Natural killer cell (primary cell): ENCODE measurements at regions not wholly inside any gene's neighbourhood (a gene's known extent, or its start where the extent isn't known, plus 50 kb on each side); places are given as distances from the start of the nearest gene placed in this dataset.

Source experiments
- ATAC-seq, 3 donors: fragments of 150-1000 bp in 2 of 3; fragments of 200-7000 bp in 1 of 3; cut with Tn5 transposase; 1 replicate in 1 of 3; 2 replicates in 2 of 3; pipeline ENCODE4 v1.10.0; 2021; ENCODE audit warnings: mild to moderate bottlenecking in 2 of 3, moderate library complexity in 2 of 3
- DNase-seq, 2 donors: peaks; one replicate each; pipeline versions ENCODE4 v3.0.0 to v3.0.0-alpha.2; 2013 to 2021; ENCODE audit warnings: mixed read lengths in 1 of 2
- H3K27ac ChIP-seq: one replicate; pipeline ENCODE4 v1.5.1; 2013; ENCODE audit warnings: mild to moderate bottlenecking, low read length
- H3K27me3 ChIP-seq: one replicate; pipeline ENCODE4 v1.6.1; 2013; ENCODE audit warnings: low read length; ENCODE audit not compliant: control insufficient read depth, insufficient read depth
- H3K36me3 ChIP-seq: one replicate; pipeline ENCODE4 v1.6.1; 2013; ENCODE audit warnings: low read length; ENCODE audit not compliant: control insufficient read depth, insufficient read depth
- H3K4me1 ChIP-seq: one replicate; pipeline ENCODE4 v1.6.1; 2013; ENCODE audit warnings: low read length; ENCODE audit not compliant: control insufficient read depth, insufficient read depth
- H3K4me3 ChIP-seq: one replicate; pipeline ENCODE4 v1.5.1; 2013; ENCODE audit warnings: low read length
- H3K9me3 ChIP-seq: one replicate; pipeline ENCODE4 v1.6.1; 2013; ENCODE audit warnings: low read length; ENCODE audit not compliant: control insufficient read depth, insufficient read depth
- H3K27ac Mint-ChIP-seq, 2 donors: one replicate each; pipeline ENCODE4 v1.8.0; 2022; ENCODE audit warnings: mild to moderate bottlenecking in 2 of 2, mixed read lengths in 2 of 2, moderate library complexity in 1 of 2
- H3K27me3 Mint-ChIP-seq, 2 donors: one replicate each; pipeline ENCODE4 v1.8.0; 2022; ENCODE audit warnings: low read depth in 2 of 2, mixed read lengths in 2 of 2
- H3K36me3 Mint-ChIP-seq: one replicate; pipeline ENCODE4 v1.8.0; 2022; ENCODE audit warnings: mixed read lengths
- H3K4me1 Mint-ChIP-seq, 2 donors: one replicate each; pipeline ENCODE4 v1.8.0; 2022; ENCODE audit warnings: mixed read lengths in 2 of 2
- H3K4me3 Mint-ChIP-seq: one replicate; pipeline ENCODE4 v1.8.0; 2022; ENCODE audit warnings: mild to moderate bottlenecking, moderate library complexity, mixed read lengths
- H3K9me3 Mint-ChIP-seq, 2 donors: one replicate each; pipeline ENCODE4 v1.8.0; 2022; ENCODE audit warnings: mixed read lengths in 2 of 2
- WGBS: methylation state at CpG from one replicate; pipeline ENCODE4 v1.1.7; 2013; ENCODE audit warnings: missing lambda C conversion rate; ENCODE audit not compliant: insufficient coverage; 5-methylcytosine and 5-hydroxymethylcytosine counted together
- intact Hi-C: fragments of 100-400 bp; cut with micrococcal nuclease; formaldehyde crosslinking; loops from one replicate; pipeline ENCODE4 v1.14.2; 2022
- TF ChIP-seq, protein P1 (sequence below): fragments of 200-600 bp; IDR thresholded peaks from one replicate; pipeline ENCODE4 v1.8.0; 2022; ENCODE audit warnings: antibody characterized with exemption

DNA sequence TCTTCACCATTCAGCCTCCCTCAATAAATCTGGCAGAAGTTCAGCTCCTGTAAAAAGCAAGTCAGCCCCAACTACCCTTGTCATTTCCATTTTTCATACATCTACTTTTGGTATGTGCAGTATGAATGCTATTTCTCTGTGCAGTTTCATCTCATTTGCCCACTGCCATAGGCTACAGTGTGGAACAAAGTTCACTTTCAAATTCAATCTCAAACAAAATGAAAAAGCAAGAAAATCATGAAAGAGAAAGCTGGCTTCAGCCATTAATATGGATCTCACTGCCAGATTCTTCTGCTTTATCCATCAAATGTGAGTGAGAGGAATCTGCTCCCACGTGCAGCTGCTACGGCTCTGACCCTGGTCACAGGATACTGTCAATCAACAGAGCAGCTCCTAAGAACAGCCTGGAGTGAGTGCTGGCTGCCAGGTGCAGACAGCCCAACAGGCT lies 494.2 kb downstream of the ZNF608 start:
- no peak for DNase-seq
- no peak overlapping the region for H3K27ac Mint-ChIP-seq
- peaks cover 10% of the 10 kb centered on the region for H3K36me3 Mint-ChIP-seq
- intact Hi-C loops: no loop called here
- no peaks in the 10 kb centered on the region for H3K9me3 ChIP-seq
- no peak overlapping the region for H3K4me3 ChIP-seq
- H3K4me1 Mint-ChIP-seq: no peaks in the 10 kb centered on the region
- TF ChIP-seq, protein P1, sequence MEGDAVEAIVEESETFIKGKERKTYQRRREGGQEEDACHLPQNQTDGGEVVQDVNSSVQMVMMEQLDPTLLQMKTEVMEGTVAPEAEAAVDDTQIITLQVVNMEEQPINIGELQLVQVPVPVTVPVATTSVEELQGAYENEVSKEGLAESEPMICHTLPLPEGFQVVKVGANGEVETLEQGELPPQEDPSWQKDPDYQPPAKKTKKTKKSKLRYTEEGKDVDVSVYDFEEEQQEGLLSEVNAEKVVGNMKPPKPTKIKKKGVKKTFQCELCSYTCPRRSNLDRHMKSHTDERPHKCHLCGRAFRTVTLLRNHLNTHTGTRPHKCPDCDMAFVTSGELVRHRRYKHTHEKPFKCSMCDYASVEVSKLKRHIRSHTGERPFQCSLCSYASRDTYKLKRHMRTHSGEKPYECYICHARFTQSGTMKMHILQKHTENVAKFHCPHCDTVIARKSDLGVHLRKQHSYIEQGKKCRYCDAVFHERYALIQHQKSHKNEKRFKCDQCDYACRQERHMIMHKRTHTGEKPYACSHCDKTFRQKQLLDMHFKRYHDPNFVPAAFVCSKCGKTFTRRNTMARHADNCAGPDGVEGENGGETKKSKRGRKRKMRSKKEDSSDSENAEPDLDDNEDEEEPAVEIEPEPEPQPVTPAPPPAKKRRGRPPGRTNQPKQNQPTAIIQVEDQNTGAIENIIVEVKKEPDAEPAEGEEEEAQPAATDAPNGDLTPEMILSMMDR: no peak
- no peaks in the 10 kb centered on the region for H3K4me1 ChIP-seq
- H3K27me3 ChIP-seq: no peaks in the 10 kb centered on the region
- ATAC-seq: no peak
- WGBS: 76% methylated on average over 2 of the region's 2 CpGs
- no peak overlapping the region for H3K27ac ChIP-seq
- no peaks in the 10 kb centered on the region for H3K27me3 Mint-ChIP-seq
- H3K36me3 ChIP-seq: no peaks in the 10 kb centered on the region
- peaks cover 2 to 10% of the 10 kb centered on the region in 2 donors for H3K9me3 Mint-ChIP-seq
- H3K4me3 Mint-ChIP-seq: no peak overlapping the region

DNA sequence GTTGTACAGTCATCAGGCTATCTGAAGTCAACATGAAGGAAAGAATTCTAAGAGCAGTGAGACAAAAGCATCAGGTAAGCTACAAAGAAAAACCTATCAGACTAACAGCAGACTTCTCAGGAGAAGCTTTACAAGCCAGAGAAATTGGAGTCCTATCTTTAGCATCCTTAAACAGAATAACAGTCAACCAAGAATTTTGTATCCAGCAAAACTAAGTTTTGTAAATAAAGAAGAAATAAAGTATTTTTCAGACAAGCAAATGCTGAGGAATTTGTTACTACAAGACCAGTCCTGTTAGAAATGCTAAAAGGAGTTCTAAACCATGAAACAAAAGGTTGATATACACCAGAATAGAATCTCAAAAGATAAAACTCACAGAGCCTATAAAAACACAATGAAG lies 501.2 kb downstream of the ZNF608 start:
- H3K4me3 ChIP-seq: no peak overlapping the region
- H3K9me3 Mint-ChIP-seq: peaks cover 10 to 11% of the 10 kb centered on the region in 2 donors
- no peak overlapping the region for H3K27ac Mint-ChIP-seq
- no peak for ATAC-seq
- no peaks in the 10 kb centered on the region for H3K4me1 ChIP-seq
- DNase-seq: no peak
- H3K4me1 Mint-ChIP-seq: no peaks in the 10 kb centered on the region
- H3K36me3 Mint-ChIP-seq: peaks cover 9% of the 10 kb centered on the region
- H3K27me3 Mint-ChIP-seq: no peaks in the 10 kb centered on the region
- H3K4me3 Mint-ChIP-seq: no peak overlapping the region
- TF ChIP-seq, protein P1: no peak
- no peaks in the 10 kb centered on the region for H3K27me3 ChIP-seq
- no peak overlapping the region for H3K27ac ChIP-seq
- peaks cover 12% of the 10 kb centered on the region for H3K9me3 ChIP-seq
- intact Hi-C loops: no loop called here
- H3K36me3 ChIP-seq: no peaks in the 10 kb centered on the region

DNA sequence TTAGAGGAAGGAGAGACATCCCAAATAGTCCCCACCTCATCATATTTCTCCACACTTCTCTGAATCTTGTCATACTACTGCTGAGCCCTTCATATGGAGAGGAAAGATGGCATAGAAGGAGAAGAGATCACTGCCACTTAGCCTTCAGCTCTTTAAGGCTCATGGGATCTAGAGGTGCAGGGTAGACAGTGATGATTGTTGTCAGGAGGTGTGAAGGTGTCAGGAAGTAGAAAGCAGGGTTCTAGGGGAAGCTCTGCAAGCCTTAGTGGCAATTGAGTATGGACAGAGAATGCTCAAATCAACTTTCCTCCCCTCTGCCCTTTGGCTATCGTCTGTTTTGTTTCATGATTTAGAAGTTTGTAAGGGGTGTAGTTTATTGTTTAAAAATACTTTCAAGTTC lies 505.7 kb downstream of the ZNF608 start:
- no peak overlapping the region for H3K27ac ChIP-seq
- H3K4me1 Mint-ChIP-seq: no peaks in the 10 kb centered on the region
- H3K27me3 Mint-ChIP-seq: peaks cover 0 to 2% of the 10 kb centered on the region in 2 donors
- H3K27me3 ChIP-seq: no peaks in the 10 kb centered on the region
- peaks cover 14% of the 10 kb centered on the region for H3K9me3 ChIP-seq
- no peaks in the 10 kb centered on the region for H3K4me1 ChIP-seq
- H3K27ac Mint-ChIP-seq: no peak overlapping the region
- no peak for DNase-seq
- H3K4me3 Mint-ChIP-seq: no peak overlapping the region
- ATAC-seq: no peak
- TF ChIP-seq, protein P1: no peak
- no CpG with 5 or more reads among the region's 1 CpG for WGBS
- peaks cover 9% of the 10 kb centered on the region for H3K36me3 Mint-ChIP-seq
- no peaks in the 10 kb centered on the region for H3K36me3 ChIP-seq
- intact Hi-C loops: no loop called here
- peaks cover 6 to 11% of the 10 kb centered on the region in 2 donors for H3K9me3 Mint-ChIP-seq
- no peak overlapping the region for H3K4me3 ChIP-seq

DNA sequence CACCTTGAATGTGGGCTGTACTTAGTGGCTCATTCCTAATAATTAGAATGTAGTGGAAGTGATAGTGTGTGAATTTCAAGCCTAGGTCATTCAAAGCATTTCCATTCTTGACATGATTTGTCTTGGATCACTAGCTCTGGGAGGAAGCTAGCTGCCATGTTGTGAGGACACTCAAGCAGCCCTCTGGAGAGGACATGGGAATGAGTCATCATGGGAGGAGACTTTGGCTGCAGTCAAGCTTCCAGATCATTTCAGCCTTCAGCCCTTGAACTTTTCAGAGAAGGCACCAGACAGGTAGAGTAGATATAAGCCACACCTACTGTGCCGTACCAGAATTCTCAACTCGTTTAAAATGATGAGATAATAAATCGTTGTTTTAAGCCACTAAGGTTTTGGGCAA lies 506.9 kb downstream of the ZNF608 start:
- WGBS: 93% methylated on average over 3 of the region's 3 CpGs
- ATAC-seq: no peak
- H3K36me3 ChIP-seq: no peaks in the 10 kb centered on the region
- Mint-ChIP-seq H3K4me3 (no peak overlapping the region), H3K27me3 (peaks cover 0 to 2% of the 10 kb centered on the region in 2 donors), H3K9me3 (peaks cover 0 to 8% of the 10 kb centered on the region in 2 donors), H3K4me1 (no peaks in the 10 kb centered on the region), H3K27ac (no peak overlapping the region), H3K36me3 (no peaks in the 10 kb centered on the region)
- intact Hi-C loops: no loop called here
- TF ChIP-seq, protein P1: no peak
- DNase-seq: no peak
- no peaks in the 10 kb centered on the region for H3K27me3 ChIP-seq
- H3K4me3 ChIP-seq: no peak overlapping the region
- no peaks in the 10 kb centered on the region for H3K4me1 ChIP-seq
- no peak overlapping the region for H3K27ac ChIP-seq
- peaks cover 14% of the 10 kb centered on the region for H3K9me3 ChIP-seq
